ENCODE measurements at regions not wholly inside any gene's neighbourhood (a gene's known extent, or its start where the extent isn't known, plus 50 kb on each side); places are given as distances from the start of the nearest gene placed in this dataset.

GRCh38 chr4:167614866-167615265 lies 380.6 kb upstream of the SPOCK3 start:
- no peak for TF ChIP-seq EP300 (IDR thresholded peaks at IDR 0.05)
- TF ChIP-seq, protein P1, sequence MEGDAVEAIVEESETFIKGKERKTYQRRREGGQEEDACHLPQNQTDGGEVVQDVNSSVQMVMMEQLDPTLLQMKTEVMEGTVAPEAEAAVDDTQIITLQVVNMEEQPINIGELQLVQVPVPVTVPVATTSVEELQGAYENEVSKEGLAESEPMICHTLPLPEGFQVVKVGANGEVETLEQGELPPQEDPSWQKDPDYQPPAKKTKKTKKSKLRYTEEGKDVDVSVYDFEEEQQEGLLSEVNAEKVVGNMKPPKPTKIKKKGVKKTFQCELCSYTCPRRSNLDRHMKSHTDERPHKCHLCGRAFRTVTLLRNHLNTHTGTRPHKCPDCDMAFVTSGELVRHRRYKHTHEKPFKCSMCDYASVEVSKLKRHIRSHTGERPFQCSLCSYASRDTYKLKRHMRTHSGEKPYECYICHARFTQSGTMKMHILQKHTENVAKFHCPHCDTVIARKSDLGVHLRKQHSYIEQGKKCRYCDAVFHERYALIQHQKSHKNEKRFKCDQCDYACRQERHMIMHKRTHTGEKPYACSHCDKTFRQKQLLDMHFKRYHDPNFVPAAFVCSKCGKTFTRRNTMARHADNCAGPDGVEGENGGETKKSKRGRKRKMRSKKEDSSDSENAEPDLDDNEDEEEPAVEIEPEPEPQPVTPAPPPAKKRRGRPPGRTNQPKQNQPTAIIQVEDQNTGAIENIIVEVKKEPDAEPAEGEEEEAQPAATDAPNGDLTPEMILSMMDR (IDR thresholded peaks at IDR 0.05) = no peak

Measured in ovary (tissue), 3 donors.